KMS-11 (cell line): ENCODE measurements at regions not wholly inside any gene's neighbourhood (a gene's known extent, or its start where the extent isn't known, plus 50 kb on each side); places are given as distances from the start of the nearest gene placed in this dataset.

ENCODE experiments used
- H2AFZ ChIP-seq: fragments of 200-600 bp; sonication (generic); 2 replicates; pipeline ENCODE4 v1.6.1; 2016; ENCODE audit warnings: antibody characterized with exemption, mixed run types, low read depth
- H3K27ac ChIP-seq: fragments of 200-600 bp; sonication (generic); 2 replicates; pipeline ENCODE4 v1.6.1; 2016; ENCODE audit warnings: mild to moderate bottlenecking, mixed run types
- H3K27me3 ChIP-seq: fragments of 200-600 bp; sonication (generic); 2 replicates; pipeline ENCODE4 v1.6.1; 2017; ENCODE audit warnings: mild to moderate bottlenecking, low read depth, mixed run types, moderate library complexity; ENCODE audit not compliant: insufficient read depth
- H3K36me3 ChIP-seq: fragments of 200-600 bp; sonication (generic); 2 replicates; pipeline ENCODE4 v1.6.1; 2017; ENCODE audit warnings: mild to moderate bottlenecking, mixed run types; ENCODE audit not compliant: insufficient read depth
- H3K4me1 ChIP-seq: fragments of 200-600 bp; sonication (generic); 2 replicates; pipeline ENCODE4 v1.6.1; 2016; ENCODE audit warnings: mild to moderate bottlenecking, low read depth, mixed run types; ENCODE audit not compliant: poor library complexity, severe bottlenecking
- H3K4me2 ChIP-seq: fragments of 200-600 bp; sonication (generic); 2 replicates; pipeline ENCODE4 v1.7.0; 2016; ENCODE audit warnings: mild to moderate bottlenecking, mixed run types
- H3K4me3 ChIP-seq: fragments of 200-600 bp; sonication (generic); IDR thresholded peaks from 2 replicates; pipeline ENCODE4 v1.6.1; 2017; ENCODE audit warnings: low read depth, low read length, mixed read lengths; ENCODE audit not compliant: insufficient read depth
- H3K79me2 ChIP-seq: fragments of 200-600 bp; sonication (generic); 2 replicates; pipeline ENCODE4 v1.6.1; 2016; ENCODE audit warnings: low read depth, mixed run types; ENCODE audit not compliant: insufficient read depth
- H3K9ac ChIP-seq: fragments of 200-600 bp; sonication (generic); 2 replicates; pipeline ENCODE4 v1.6.1; 2016; ENCODE audit warnings: mild to moderate bottlenecking, mixed run types
- H4K20me1 ChIP-seq: fragments of 200-600 bp; sonication (generic); 2 replicates; pipeline ENCODE4 v1.6.1; 2016; ENCODE audit warnings: mild to moderate bottlenecking, mixed run types; ENCODE audit not compliant: insufficient read depth
- TF ChIP-seq, protein P1 (sequence below): fragments of 200-600 bp; sonication (generic); conservative IDR thresholded peaks from 2 replicates; pipeline ENCODE4 v1.6.1; 2017; ENCODE audit warnings: low read depth, mild to moderate bottlenecking, antibody characterized with exemption, low read length, moderate library complexity, mixed read lengths

DNA sequence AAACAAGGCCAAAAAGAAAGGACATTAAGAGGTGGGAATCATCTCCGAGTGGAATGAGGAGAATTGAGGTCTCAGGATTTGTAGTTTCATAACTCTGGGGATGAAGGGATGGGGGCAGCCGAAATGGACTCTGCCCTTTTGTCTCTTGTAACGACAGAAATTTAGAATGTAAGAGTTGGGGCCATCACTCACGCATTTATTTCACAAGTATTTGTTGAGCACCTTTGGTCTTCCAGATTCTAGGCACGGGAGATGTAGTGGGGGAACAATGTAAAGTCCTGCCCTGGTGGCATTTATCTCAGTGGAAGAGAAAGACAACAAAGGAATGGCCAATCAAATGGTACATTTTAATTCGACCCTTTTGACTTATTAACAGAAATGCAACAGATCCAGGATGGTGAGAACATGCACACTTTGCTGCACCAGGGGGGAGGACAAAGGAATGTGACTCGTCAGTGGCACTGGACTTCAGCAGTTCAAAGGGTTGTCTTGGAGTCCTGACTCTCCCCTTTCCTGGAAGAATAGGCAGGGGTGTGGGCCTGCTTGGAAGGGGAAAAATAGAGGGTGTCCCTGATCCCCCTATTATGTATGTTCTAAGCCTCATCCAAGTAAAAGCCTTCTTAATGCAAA lies 102.0 kb downstream of the TMEM30B start:
- H3K27ac ChIP-seq = no peak overlapping the region
- H3K4me3 ChIP-seq = no peak overlapping the region
- H4K20me1 ChIP-seq = no peaks in the 10 kb centered on the region
- no peaks in the 10 kb centered on the region for H3K79me2 ChIP-seq
- H3K4me2 ChIP-seq = no peak overlapping the region
- no peaks in the 10 kb centered on the region for H3K27me3 ChIP-seq
- H3K4me1 ChIP-seq = peaks cover 40% of the 10 kb centered on the region
- no peaks in the 10 kb centered on the region for H3K36me3 ChIP-seq
- H3K9ac ChIP-seq = no peak overlapping the region
- no peak overlapping the region for H2AFZ ChIP-seq
- TF ChIP-seq, protein P1, sequence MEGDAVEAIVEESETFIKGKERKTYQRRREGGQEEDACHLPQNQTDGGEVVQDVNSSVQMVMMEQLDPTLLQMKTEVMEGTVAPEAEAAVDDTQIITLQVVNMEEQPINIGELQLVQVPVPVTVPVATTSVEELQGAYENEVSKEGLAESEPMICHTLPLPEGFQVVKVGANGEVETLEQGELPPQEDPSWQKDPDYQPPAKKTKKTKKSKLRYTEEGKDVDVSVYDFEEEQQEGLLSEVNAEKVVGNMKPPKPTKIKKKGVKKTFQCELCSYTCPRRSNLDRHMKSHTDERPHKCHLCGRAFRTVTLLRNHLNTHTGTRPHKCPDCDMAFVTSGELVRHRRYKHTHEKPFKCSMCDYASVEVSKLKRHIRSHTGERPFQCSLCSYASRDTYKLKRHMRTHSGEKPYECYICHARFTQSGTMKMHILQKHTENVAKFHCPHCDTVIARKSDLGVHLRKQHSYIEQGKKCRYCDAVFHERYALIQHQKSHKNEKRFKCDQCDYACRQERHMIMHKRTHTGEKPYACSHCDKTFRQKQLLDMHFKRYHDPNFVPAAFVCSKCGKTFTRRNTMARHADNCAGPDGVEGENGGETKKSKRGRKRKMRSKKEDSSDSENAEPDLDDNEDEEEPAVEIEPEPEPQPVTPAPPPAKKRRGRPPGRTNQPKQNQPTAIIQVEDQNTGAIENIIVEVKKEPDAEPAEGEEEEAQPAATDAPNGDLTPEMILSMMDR = no peak

DNA sequence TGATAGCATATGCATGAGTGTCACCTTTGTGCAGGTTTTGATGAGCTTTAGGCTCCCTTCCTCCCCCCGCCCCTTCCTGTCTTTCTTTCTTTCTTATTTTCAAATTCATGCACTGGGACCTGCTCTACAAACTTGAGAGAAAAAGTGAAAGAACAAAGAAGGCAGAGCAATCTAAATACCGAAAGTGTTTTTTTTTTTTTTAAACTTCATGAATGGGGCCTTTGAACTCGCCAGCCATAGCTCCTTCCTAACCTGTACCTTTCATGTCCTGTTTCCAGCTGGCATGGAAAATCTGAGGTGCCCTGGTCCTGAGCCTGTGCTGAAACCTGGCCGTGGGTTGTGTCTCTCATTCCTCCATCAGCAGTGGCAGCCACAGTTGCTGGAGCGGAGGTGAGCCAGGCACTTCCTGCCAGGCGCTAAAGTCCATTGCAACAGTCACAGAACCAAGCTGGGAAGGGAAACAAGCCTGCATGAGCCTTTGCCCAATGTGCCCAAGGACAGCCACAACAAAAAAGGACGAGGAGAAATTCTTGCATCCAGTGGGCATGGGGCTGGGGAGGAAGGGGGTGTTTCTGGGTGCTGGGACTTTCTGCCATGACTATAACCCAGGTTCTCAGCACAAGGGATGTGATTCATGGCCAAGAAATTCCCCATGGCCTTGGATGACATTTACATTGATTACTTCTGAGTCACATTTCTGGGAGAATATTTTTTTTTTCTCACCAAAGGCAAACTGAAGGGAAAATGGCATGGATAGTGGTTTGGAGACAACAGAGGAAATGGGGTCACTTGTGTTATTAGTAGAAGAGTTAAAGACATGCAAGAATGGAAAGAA lies 102.7 kb downstream of the TMEM30B start:
- H4K20me1 ChIP-seq = no peaks in the 10 kb centered on the region
- H3K4me3 ChIP-seq = no peak overlapping the region
- no peak overlapping the region for H2AFZ ChIP-seq
- H3K4me1 ChIP-seq = peaks cover 47% of the 10 kb centered on the region
- TF ChIP-seq, protein P1 = no peak
- no peaks in the 10 kb centered on the region for H3K79me2 ChIP-seq
- no peaks in the 10 kb centered on the region for H3K36me3 ChIP-seq
- H3K27me3 ChIP-seq = no peaks in the 10 kb centered on the region
- H3K9ac ChIP-seq = no peak overlapping the region
- H3K27ac ChIP-seq = no peak overlapping the region
- no peak overlapping the region for H3K4me2 ChIP-seq

DNA sequence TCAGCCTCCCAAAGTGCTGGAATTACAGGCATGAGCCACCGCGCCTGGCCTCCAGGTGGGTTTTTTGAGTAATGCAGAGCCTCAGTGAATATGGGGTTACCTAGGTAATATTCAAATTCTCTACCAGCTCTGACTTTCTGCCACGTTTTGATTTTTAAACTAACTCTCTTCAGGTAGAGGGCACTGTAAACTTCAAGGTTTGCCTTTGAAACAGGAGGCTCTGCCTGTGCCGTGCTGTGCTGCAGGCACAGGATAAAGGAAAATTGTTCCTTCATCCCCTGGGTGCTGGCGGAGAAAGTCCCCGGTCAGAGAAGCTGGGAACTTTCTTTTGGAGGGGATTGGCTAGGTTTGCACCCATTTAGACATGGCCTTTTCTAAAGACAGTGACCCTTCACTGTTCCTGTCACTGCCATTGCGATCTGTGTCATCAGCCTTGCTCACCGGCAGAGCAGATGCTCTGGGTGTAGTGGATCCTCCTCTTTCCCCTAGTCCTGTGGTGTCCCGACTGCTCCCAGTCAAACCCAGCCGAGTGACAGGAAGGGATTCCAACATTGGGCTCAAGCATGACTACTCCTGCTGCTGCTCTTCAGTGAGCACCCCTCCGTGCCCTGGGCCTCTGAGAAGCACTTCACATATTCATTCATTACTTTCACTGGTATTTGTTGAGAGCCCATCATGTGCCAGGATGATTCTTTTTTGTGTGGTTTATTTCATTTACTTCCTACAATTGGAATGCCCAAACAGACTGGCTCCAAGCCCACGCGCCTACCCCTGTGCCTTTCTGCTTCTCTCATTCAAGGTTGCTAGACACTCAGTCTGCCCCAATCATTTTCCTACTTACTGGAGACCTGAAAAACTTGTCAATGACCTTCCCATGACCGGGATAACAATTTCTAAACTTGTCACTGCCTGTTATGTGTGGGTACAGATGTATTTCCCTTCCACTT lies 103.6 kb downstream of the TMEM30B start:
- Histone ChIP-seq H3K27ac (no peak overlapping the region), H3K4me1 (peaks cover 47% of the 10 kb centered on the region), H3K36me3 (no peaks in the 10 kb centered on the region), H3K9ac (no peak overlapping the region), H2AFZ (no peak overlapping the region), H4K20me1 (no peaks in the 10 kb centered on the region), H3K4me3 (no peak overlapping the region), H3K4me2 (no peak overlapping the region), H3K79me2 (no peaks in the 10 kb centered on the region), H3K27me3 (no peaks in the 10 kb centered on the region)
- TF ChIP-seq, protein P1 = no peak

DNA sequence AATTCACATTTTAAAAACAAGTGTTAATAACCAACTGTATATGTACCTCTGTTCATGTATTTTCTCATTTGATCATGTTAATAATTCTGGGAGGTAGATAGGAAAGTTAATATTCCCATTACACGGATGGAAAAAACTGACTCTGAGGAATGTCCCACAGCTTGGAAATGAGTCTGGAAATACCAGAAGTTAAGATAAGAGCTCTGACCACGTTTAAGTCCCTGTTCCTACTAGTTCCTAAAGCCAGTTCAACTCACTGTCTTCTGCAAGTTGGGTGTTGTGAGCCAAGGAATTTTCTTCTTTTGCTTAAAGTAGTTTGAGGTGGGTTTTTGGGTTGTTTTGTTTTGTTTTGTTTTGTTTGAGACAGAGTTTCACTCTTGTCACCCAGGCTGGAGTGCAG lies 104.5 kb downstream of the TMEM30B start:
- H3K4me3 ChIP-seq = no peak overlapping the region
- no peaks in the 10 kb centered on the region for H3K36me3 ChIP-seq
- TF ChIP-seq, protein P1 = no peak
- no peaks in the 10 kb centered on the region for H4K20me1 ChIP-seq
- H3K4me2 ChIP-seq = no peak overlapping the region
- H3K4me1 ChIP-seq = peaks cover 47% of the 10 kb centered on the region
- H2AFZ ChIP-seq = no peak overlapping the region
- no peaks in the 10 kb centered on the region for H3K79me2 ChIP-seq
- H3K27ac ChIP-seq = no peak overlapping the region
- H3K27me3 ChIP-seq = no peaks in the 10 kb centered on the region
- H3K9ac ChIP-seq = no peak overlapping the region
